Mucosa of descending colon (tissue), 3 donors: ENCODE measurements at regions not wholly inside any gene's neighbourhood (a gene's known extent, or its start where the extent isn't known, plus 50 kb on each side); places are given as distances from the start of the nearest gene placed in this dataset.

ENCODE experiments used
- ATAC-seq: fragments of 200-7000 bp; cut with Tn5 transposase; one replicate; pipeline ENCODE4 v1.9.1; 2020; ENCODE audit warnings: mild to moderate bottlenecking, moderate library complexity
- DNase-seq, 3 donors: peaks; one replicate each; pipeline ENCODE4 v3.0.0-alpha.2; 2020
- H3K36me3 ChIP-seq: fragments of 200-600 bp; one replicate; pipeline ENCODE4 v1.8.0; 2021; ENCODE audit warnings: low read depth, mild to moderate bottlenecking
- H3K4me1 ChIP-seq: fragments of 200-600 bp; one replicate; pipeline ENCODE4 v1.8.0; 2021; ENCODE audit warnings: low read depth, mild to moderate bottlenecking
- H3K4me3 ChIP-seq: fragments of 200-600 bp; one replicate; pipeline ENCODE4 v1.8.0; 2021; ENCODE audit warnings: mild to moderate bottlenecking
- H3K9me3 ChIP-seq: fragments of 200-600 bp; one replicate; pipeline ENCODE4 v1.8.0; 2021; ENCODE audit warnings: mild to moderate bottlenecking
- intact Hi-C, 2 donors: fragments of 100-400 bp; cut with DNase I in 1 of 2; cut with micrococcal nuclease in 1 of 2; formaldehyde crosslinking; loops; one replicate each; pipeline versions ENCODE4 v1.11.0 to v1.11.1; 2022; cut with DNase I, micrococcal nuclease
- TF ChIP-seq, protein P1 (sequence below): fragments of 200-600 bp; IDR thresholded peaks from one replicate; pipeline ENCODE4 v1.8.0; 2022; ENCODE audit warnings: antibody characterized with exemption, mild to moderate bottlenecking
- donor health status: DM: no; HTN: no; CAD: no; lungs with moderate emphysema.
- donor health status: DM: no; HTN: no; CAD: no.
- donor health status: DM: no; HTN: yes; CAD: no.

DNA sequence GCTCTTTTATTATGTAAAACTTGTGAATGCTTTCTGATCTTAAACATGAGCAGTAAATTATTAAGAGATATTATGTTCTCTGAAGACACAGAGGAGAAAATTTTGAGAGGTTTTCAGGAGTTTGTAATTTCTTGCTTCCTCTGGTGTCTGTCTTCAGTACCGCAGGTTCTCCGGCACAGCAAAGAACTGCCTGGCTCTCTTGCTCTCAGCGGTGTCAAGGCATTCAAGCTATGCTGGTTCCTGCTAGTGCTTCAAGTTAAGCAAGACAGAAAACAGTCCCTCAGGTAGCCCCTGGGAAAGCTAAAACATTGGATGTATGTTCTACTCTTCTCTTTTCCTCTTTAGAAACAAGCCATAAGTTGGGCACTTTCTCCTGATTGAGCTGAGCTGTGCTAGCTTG, 120.2 kb upstream of the CENPE start:
- DNase-seq (no peak), ATAC-seq (no peak)
- H3K4me3 ChIP-seq, result no peak overlapping the region
- intact Hi-C loops, result no loop called here
- H3K9me3 ChIP-seq, result peaks cover 15% of the 10 kb centered on the region
- TF ChIP-seq, protein P1, sequence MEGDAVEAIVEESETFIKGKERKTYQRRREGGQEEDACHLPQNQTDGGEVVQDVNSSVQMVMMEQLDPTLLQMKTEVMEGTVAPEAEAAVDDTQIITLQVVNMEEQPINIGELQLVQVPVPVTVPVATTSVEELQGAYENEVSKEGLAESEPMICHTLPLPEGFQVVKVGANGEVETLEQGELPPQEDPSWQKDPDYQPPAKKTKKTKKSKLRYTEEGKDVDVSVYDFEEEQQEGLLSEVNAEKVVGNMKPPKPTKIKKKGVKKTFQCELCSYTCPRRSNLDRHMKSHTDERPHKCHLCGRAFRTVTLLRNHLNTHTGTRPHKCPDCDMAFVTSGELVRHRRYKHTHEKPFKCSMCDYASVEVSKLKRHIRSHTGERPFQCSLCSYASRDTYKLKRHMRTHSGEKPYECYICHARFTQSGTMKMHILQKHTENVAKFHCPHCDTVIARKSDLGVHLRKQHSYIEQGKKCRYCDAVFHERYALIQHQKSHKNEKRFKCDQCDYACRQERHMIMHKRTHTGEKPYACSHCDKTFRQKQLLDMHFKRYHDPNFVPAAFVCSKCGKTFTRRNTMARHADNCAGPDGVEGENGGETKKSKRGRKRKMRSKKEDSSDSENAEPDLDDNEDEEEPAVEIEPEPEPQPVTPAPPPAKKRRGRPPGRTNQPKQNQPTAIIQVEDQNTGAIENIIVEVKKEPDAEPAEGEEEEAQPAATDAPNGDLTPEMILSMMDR, result no peak
- H3K4me1 ChIP-seq, result no peaks in the 10 kb centered on the region
- H3K36me3 ChIP-seq, result no peaks in the 10 kb centered on the region

DNA sequence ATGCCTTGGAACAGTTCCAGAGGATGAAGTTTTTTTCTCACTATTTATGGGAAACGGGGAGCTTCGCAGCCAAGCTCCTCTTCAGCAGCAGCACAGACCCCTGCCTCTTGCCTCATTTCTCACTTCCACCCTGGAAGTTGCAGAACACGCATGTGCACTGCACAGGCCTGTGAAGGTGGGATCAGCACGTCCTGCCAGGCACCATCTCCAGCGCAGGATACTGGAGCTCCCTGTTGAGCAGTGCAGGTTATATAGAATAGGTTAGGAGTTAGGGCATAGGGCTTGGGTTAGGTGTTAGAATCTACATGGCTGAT, 110.1 kb upstream of the CENPE start:
- H3K9me3 ChIP-seq, result no peaks in the 10 kb centered on the region
- no peaks in the 10 kb centered on the region for H3K36me3 ChIP-seq
- TF ChIP-seq, protein P1, result no peak
- no peak overlapping the region for H3K4me3 ChIP-seq
- no peaks in the 10 kb centered on the region for H3K4me1 ChIP-seq
- DNase-seq (no peak), ATAC-seq (no peak)
- intact Hi-C loops, result no loop called here

DNA sequence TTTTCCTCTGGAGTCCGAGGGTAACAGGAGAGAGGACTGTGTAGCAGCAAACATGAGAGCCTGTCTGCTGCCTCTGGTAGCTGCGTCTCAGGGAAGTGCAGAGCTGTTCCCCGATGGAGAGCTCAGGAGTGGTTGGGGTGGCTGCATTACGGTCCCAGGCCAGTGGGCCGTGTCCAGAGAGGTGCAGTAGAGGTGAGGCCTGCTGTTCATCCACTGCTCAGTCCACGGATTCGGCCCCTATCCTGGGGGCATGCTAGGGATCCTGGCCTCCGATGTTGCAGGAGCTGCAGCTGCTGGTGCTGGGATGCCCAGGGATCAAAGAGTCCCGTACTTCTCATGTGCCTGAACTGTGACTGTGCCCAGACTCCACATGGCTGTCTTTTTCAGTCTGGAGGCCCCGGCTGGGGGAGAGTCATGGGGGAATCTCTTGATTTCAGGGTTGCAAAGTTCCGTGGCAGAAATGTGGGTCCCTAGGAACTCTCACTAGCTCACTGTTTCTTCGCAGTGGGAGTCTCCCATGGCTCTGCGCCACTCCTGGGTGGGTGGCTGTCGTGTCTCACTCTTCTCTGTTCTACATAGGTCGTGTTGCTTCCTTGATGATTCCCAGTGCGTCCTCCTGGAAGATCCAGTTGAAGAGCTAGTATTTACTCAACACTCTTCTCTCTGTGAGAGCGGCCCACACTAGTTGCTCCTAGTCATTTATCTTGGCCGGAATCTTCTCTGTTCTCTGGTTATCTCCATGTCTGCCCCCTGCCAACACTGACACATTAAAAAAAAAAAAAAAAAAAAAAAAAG, 109.5 kb upstream of the CENPE start:
- no peaks in the 10 kb centered on the region for H3K4me1 ChIP-seq
- intact Hi-C loops, result no loop called here
- ATAC-seq (no peak), DNase-seq (no peak)
- H3K4me3 ChIP-seq, result no peak overlapping the region
- H3K9me3 ChIP-seq, result no peaks in the 10 kb centered on the region
- no peaks in the 10 kb centered on the region for H3K36me3 ChIP-seq
- TF ChIP-seq, protein P1, result no peak

DNA sequence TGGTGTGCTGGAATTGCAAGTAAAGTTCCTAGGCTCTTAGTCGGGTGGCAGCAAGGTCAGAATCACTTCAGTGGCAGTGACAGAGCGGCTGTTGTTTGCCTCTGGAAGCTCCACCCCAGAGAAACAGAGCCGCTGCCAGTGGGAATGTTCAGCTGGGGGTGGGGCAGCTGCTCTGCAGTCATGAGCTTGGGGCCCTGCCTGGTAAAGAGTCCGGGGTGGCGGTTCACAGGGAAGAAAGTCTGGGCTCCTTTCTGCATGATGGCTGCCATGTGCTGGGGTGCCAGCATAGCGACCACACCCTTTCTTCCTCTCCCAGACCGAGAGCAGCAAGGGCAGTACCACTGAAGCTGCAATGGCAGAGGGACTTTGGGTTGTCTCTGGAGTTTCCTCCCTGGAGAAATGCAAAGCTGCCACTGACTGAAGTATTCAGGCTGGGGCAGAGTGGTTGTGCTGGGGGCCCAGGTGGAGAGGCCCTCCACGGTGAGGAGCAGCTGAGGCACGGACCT, 108.8 kb upstream of the CENPE start:
- DNase-seq (peak in 2 of 3 donors; percentile 29 to 39), ATAC-seq (peak; percentile 53)
- intact Hi-C loops, result no loop called here
- Histone ChIP-seq H3K4me3 (no peak overlapping the region), H3K9me3 (no peaks in the 10 kb centered on the region), H3K36me3 (no peaks in the 10 kb centered on the region), H3K4me1 (no peaks in the 10 kb centered on the region)
- TF ChIP-seq, protein P1, result no peak

DNA sequence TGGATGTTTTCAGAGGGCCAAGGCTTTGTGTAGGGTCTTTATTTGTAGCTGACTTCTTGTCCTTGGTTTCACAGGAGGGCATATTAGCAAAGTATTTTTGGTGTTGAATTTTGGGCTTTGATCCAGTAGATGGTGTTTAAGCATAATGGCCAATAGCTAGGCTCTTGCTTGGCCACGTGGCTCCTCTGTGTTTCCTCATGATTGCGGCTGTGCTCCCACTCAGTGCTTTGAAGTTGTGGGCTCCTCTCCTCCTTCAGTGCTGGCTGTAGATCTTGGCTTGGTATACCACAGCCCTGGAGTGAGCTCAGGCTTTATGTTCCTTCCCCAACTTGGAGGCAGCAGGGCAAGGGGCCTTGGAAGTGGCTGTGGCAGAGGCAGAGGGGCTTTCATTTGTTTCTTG, 107.2 kb upstream of the CENPE start:
- Histone ChIP-seq H3K9me3 (no peaks in the 10 kb centered on the region), H3K4me1 (no peaks in the 10 kb centered on the region), H3K4me3 (no peak overlapping the region), H3K36me3 (no peaks in the 10 kb centered on the region)
- DNase-seq (no peak), ATAC-seq (no peak)
- intact Hi-C loops, result no loop called here
- TF ChIP-seq, protein P1, result no peak

DNA sequence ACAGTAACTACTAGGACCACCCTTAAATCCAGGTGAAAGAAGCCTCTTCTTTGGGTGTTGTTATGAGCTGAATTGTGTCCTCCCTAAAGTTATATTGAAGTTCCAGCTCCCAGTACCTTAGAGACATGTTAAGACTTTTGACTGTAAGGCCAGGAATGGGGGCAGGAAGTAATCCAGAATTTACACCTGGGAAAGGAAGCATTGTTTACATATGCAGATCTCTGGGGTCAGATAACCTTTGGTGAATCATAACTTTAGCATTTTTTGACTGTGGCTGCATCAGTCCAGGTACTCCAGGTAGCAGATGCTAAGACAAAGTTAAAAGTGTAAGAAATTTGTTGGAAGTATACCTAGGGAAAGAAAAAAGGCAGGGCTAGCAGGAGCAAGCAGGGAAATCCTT, 104.9 kb upstream of the CENPE start:
- Histone ChIP-seq H3K9me3 (no peaks in the 10 kb centered on the region), H3K36me3 (no peaks in the 10 kb centered on the region), H3K4me1 (no peaks in the 10 kb centered on the region), H3K4me3 (no peak overlapping the region)
- intact Hi-C loops, result no loop called here
- no peak for ATAC-seq
- DNase-seq, result no peak
- TF ChIP-seq, protein P1, result no peak
